Fibroblast of skin of right quadriceps (primary cell): ENCODE measurements at regions not wholly inside any gene's neighbourhood (a gene's known extent, or its start where the extent isn't known, plus 50 kb on each side); places are given as distances from the start of the nearest gene placed in this dataset.
"Not testable (repeated sequence)": the region's sequence is repeated elsewhere in the genome, so short reads cannot be mapped to it uniquely, and the experiment has no call there.

Experiments used
- DNase-seq: peaks from one replicate; pipeline ENCODE4 v3.0.0-alpha.2; 2013

GRCh38 chr13:61136093-61136492 is 279.6 kb downstream of the PCDH20 start:
- DNase-seq: peak; percentile 4

GRCh38 chr13:61135583-61135982 is 280.1 kb downstream of the PCDH20 start:
- DNase-seq: no peak

- DNase-seq: no peak
Observed at GRCh38 chr13:61128850-61129645, 286.6 kb downstream of the PCDH20 start.

- no peak for DNase-seq
Observed at GRCh38 chr13:61123538-61124289, 291.9 kb downstream of the PCDH20 start.

- no peak for DNase-seq
Observed at GRCh38 chr13:61113140-61113658, 302.4 kb downstream of the PCDH20 start.

DNA sequence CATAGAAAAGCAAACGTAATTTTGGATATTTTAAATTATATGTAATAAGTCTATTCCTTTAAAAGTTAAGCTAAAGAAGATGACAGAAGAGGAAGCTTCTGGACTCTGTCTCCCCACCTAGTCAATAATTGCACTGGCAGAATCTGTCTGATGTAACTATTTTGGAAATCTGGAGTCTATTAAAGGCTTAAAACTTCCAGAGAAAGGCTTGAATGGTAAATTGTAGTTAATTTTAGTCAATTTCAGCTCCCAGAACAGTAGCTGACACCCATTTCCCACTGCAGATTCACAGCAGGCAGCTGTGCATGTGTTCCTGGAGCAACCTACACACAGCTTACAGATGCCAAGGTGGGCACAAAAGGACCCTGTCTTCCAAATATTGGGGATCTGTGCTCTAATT is 304.1 kb downstream of the PCDH20 start:
- no peak for DNase-seq

GRCh38 chr13:61110732-61111131 is 304.9 kb downstream of the PCDH20 start:
- no peak for DNase-seq

DNA sequence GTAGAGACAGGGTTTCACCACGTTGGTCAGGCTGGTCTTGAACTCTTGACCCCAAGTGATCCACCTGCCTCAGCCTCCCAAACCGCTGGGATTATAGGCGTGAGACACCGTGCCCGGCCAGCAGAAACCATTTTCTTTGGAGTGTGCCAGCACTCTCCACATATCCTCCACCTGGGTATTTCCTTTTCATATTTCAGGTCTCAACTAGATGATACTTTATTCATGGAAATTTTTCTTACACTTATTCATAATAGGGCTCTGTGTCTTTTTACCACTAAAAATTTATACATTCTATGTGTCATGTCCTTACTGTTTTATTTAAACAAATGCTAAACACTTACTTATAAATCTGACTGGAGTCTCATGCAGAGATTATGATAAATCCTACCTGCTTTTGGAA is 305.9 kb downstream of the PCDH20 start:
- no peak for DNase-seq

DNA sequence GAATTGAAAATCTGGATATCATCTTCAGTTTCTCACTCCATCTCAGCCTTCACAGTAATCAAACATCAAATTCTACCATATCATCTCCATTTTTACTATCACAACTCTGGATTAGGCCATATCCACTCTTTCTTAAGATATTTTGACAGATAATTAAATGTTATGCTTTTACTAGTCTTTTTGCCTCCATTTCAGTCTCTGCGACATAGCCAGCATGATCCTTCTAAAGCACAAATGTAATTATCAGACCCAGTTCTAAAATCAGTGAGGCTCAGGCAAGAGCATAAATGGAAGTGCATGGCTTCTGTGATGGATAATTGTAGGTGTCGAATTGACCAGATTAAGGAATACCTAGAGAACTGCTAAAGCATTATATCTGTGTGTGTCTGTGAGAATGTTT is 307.7 kb downstream of the PCDH20 start:
- no peak for DNase-seq

- DNase-seq: no peak
Observed at GRCh38 chr13:61095885-61096284, 319.8 kb downstream of the PCDH20 start.

DNA sequence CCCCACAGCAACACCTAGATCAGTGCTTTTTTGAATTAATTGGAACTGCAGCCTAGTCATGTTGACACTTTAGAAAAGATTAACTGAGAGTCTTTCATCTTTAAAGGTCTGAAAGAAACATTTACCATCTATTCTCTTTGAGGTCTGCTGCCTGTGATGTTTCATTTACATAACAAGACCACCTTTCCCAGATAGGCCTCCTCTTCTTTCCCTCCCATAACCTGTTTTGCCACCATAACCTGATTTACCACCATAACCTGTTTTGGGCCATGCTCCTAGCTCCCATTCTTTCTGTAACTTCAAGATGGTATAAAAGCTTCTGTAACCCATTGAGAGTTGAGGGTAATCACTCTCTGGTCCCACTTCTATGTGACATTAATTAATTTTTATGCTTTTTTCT is 320.8 kb downstream of the PCDH20 start:
- DNase-seq: no peak

DNA sequence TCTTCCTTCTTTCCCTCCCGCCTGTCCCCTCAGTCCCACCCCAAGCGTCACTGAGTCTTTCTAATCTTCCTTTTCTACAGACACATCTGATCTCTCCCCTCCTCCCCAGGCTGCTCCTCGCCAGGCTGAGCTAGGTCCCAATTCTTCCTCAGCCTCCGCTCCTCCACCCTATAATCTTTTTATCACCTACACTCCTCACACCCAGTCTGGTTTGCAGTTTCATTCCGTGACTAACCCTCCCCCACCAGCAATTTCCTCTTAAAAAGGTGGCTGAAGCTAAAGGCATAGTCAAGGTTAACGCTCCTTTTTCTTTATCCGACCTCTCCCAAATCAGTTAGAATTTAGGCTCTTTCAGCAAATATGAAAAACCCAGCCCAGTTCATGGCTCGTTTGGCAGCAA is 325.8 kb downstream of the PCDH20 start:
- not testable (repeated sequence) for DNase-seq

- peak; percentile 61 for DNase-seq
Observed at GRCh38 chr13:61086087-61086486, 329.6 kb downstream of the PCDH20 start.

- peak; percentile 78 for DNase-seq
Observed at GRCh38 chr13:61084988-61085387, 330.7 kb downstream of the PCDH20 start.

DNA sequence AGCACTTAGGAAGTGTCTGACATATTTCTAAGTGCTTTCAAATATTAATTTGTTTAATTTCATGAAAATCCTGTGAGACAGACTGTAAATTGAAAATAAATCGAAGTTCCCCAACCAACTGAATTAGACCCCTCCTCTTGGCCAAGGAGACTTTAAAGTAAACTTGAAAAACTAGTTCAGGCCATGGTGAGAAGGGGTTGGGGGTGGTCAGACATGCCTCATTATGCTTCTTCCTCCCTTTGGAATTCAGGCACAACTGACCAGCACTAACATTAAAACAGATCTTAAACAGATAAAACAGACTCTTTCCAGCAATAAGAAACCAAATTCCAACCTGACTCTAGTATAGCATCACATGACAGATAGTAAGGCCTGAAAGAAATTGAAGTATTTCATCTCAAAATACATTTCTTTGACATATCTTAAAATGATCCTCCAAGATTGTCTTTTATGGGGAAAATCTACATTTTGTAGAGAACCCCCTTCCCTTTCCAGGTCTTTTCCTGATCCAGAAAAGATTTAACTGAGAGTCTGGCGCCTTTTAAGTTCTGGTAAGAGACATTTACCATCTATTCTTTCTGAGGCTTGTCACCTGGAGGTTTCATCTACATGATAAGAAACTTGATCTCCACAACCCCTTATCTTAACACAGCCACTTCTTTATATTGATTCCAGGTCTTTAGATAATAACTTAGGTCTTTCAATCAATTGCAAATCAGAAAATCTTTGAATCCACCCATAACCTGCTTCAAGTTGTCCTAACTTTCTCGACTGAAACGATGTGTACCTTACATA is 336.5 kb downstream of the PCDH20 start:
- DNase-seq: no peak

DNA sequence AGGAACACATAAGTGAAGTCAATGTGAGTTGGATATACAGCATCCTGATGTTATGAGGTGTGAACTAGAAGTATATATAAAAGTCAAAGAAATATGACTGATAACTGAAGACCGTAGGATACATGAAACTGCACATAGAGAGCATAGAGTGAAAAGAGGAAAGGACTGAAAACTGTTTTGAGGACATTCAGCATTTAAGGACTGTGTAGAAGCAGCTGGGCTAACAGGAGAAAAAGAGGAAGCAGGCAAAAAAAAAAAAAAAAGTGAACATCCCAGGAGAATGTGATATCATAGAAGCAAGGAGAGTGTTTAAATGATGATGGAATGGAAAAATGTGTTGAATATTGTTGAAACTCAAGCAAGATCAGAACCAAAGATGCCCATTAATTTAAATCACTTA is 363.5 kb downstream of the PCDH20 start:
- DNase-seq: no peak

- DNase-seq: no peak
Observed at GRCh38 chr13:61045251-61045650, 370.4 kb downstream of the PCDH20 start.

DNA sequence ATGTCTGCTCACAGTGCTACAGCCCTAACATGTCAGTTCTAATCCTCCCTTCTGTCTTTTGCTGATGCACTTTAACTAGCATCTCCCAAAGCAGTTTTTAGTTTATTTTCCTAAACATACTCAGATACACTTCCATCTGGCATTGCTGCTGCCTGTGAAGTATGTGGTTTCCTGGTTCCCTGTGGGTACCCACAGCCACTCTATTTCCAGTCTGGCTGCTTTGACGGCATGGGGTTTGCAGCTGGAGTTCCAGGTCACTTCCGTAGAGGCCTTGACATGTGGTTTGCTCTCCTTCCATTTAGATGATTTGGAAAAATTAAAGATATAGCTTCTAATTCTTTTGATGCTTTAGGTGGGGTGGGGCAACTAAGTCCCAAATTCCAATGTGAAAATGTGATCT is 375.5 kb downstream of the PCDH20 start:
- peak; percentile 9 for DNase-seq

DNA sequence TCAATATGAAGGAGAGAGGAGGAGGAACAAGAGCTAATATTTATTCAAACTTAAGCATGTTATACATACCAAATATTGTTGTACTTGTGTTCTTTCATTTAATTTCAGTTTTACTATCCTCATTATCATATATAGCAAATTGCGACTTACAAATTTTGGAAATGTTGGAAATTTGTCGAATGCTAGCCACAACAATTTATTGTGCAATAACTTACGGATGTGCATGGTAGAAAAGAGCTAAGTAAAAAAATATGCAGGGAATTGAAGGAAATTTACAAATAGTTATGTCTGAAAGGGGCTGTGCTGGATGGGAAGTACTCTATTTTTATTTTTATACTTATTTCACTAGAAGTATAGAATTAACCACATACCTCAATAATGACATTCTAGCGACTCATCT is 376.3 kb downstream of the PCDH20 start:
- DNase-seq: peak; percentile 19

- DNase-seq: peak; percentile 1
Observed at GRCh38 chr13:61036715-61037114, 378.9 kb downstream of the PCDH20 start.

DNA sequence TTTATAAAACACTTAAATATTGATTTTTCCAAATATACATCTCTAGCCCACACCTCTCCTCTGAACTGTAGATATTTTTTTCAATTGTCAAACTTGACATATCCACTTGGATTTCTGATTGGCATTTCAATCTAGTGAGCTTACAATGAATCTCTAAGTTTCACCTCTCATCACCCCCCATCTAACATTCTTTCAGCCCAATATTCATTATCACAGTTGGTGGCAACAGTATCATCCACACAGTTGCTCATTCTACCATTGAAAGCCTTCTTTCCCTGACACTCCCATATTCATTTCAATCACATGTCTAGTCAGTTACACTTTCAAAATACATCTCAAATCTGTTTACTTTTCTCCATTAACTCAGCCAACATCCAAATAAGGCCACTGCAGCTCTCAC is 385.2 kb downstream of the PCDH20 start:
- no peak for DNase-seq

DNA sequence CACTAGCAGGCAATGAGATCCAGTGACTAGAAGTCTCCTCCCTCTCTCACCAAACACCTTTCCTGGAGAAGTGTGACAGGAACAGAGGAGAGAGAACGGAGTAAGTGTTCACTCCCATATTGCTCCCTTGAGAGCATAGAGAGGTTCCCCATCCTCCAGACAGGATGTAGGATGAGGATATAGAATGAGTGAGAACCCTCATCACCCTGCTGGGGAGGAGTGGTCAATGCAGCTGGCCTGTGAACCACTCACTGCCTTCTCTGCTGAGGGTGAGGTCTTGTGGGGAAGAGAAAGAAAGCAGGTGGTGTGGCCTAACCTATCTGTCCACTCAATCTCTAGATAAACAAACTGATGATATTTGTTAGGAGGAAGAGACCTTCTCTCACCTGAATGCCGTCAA is 386.6 kb downstream of the PCDH20 start:
- no peak for DNase-seq

GRCh38 chr13:61024046-61024445 is 391.6 kb downstream of the PCDH20 start:
- DNase-seq: no peak
